HG03066 (cell line): ENCODE measurements at regions not wholly inside any gene's neighbourhood (a gene's known extent, or its start where the extent isn't known, plus 50 kb on each side); places are given as distances from the start of the nearest gene placed in this dataset.
A peak's percentile ranks its signal among the peaks of the same experiment; 100 is the strongest.

Source experiments
- ATAC-seq: cut with Tn5 transposase; IDR thresholded peaks from one replicate; pipeline ENCODE4 v1.9.1; 2021; ENCODE audit warnings: low read depth; ENCODE audit not compliant: unreplicated experiment

DNA sequence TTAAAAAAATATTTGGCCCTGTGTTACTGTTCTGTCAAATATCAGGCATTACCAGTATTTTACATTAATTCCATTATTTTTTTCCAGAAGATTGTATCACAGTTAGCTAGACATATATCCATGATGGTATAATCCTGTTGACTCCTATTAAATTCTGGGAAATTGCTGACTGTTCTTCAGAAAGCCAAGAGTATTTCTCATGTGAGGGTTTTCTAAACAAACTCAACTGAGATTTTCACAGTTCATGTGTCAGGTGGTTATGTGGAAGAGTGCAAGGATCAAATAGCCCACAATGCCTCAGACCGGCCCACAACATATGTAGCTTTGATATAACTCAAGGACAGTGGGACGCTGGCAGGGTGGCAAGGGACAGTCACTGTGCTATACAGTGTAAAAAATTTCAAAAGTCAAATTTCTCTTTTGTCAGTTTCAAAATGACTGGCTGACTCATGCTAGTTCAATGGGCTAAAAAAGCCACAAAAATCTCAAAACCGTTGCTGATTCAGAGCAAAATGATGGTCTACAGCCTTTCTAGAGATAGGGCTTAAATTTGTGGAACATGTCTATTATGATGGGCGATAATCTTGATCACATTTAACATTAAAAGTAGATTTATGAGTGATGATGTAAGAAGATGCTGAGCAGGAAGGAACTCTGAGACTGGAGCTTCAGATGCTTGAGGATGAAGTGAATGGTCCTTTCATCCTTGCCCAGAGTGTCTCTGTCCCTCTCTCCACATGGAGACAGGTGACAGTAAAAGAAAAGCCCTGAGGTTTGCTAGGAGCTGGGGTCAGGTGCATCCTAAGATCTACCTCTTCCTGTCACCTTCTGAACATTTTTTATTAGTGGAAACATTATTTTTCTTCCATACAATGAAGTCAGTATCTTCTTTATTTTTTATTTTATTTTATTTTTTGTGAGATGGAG, 175.8 kb upstream of the PIEZO2 start:
- ATAC-seq: peak; percentile 94

GRCh38 chr18:11324510-11324909, 175.1 kb upstream of the PIEZO2 start:
- ATAC-seq: no peak

- no peak for ATAC-seq
Measured at GRCh38 chr18:11323359-11323819, 174.0 kb upstream of the PIEZO2 start.

DNA sequence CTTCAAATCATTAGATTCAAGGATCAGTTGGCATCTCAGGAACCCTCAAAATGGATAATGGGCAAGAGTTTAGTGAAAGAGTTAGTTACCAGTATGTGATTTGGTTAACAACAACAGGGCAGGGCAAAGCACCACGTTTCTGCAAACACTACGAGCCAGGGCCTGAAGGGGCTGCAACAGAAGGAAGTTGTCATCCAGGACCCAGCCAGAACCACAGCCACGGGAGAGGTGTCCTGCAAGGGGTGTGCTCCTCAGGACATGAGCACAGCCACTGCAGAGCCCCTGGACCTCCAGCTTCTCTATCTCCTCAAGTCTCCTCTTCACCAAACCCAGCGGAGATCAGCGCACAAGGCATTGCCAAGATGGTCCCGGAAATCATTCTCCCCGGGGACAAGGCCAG, 173.3 kb upstream of the PIEZO2 start:
- ATAC-seq: no peak

- ATAC-seq: no peak
Measured at GRCh38 chr18:11322006-11322405, 172.6 kb upstream of the PIEZO2 start.

DNA sequence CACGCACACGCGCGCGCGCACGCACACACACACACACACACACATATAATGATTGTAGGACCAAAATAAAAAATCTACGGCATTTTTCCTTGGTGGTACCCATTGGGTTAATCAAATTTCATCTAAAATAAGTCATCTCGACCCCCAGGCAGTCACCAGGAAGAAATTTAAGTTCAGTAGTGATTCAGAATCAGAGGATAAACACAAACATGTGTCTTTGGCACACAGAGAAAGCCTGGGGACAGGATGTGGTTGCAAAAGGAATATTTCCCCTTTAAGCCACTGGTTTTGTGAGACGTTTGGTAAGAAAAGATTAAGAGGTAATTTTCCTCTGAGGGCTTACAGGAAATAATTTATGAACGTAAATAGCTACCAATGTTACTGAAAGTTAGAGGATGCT, 171.6 kb upstream of the PIEZO2 start:
- no peak for ATAC-seq

GRCh38 chr18:11316546-11316945, 167.2 kb upstream of the PIEZO2 start:
- ATAC-seq: no peak

- peak; percentile 66 for ATAC-seq
Measured at GRCh38 chr18:11310476-11311086, 161.2 kb upstream of the PIEZO2 start.

- no peak for ATAC-seq
Measured at GRCh38 chr18:11309172-11309571, 159.8 kb upstream of the PIEZO2 start.

- ATAC-seq: no peak
Measured at GRCh38 chr18:11308499-11308898, 159.1 kb upstream of the PIEZO2 start.

GRCh38 chr18:11307716-11308115, 158.3 kb upstream of the PIEZO2 start:
- ATAC-seq: no peak

DNA sequence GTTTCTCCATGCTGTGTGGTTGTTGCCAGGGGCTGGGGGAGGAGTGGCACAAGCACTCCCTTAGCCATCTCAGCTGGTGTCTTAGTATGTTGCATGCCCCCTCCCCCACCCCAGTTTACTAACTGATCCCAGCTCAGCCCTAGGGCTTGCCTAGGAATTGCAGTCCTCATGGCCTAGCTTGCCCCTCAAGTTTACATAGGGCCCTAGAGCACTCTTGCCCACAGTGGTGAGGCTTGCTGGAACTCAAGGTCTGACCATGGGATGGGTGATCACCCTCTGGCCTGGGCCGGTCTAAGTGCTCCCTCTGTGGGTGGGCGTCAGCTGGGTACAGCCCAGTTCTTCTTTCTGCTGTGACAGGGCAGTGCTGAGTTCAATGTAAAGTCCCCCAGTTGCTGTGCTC, 156.1 kb upstream of the PIEZO2 start:
- ATAC-seq: no peak

DNA sequence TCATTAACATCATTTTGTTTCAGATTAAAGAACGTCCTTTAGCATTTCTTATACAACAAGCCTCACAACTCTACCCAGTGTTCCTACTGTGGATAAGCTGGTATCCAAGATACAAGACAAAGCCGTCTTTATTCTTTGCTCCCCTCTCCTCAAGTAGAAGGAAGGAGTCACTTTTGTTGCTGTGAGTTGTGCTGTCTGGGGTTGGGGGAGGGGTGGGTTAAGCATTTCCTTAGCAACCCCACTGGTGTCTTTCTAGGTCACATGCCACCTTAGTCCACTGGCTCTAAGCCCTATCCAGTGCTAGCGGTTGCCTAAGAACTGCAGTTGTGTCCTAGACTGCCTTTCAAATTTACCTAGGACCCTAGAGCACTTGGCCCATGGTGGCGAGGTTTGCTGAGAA, 155.6 kb upstream of the PIEZO2 start:
- ATAC-seq: no peak

- ATAC-seq: no peak
Measured at GRCh38 chr18:11296946-11297345, 147.6 kb upstream of the PIEZO2 start.

DNA sequence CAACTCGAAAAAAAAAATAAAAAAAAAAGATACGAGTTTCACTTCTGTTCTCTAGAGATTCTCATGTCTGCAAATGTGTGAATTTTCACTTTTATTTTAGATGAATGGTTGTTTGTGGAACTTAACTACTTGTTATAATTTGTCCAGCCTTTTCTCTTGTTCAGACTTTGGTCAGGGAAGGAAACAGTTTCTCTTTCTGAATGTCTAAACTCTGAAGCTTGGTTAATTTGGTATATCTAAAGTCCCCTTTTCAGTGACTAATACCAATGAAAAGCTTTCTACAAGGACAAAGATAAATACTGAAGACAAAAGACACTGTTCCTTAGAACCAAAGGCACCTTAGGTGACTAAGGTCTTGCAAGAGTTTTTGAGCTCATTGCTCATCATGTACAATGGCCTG, 144.4 kb upstream of the PIEZO2 start:
- no peak for ATAC-seq

DNA sequence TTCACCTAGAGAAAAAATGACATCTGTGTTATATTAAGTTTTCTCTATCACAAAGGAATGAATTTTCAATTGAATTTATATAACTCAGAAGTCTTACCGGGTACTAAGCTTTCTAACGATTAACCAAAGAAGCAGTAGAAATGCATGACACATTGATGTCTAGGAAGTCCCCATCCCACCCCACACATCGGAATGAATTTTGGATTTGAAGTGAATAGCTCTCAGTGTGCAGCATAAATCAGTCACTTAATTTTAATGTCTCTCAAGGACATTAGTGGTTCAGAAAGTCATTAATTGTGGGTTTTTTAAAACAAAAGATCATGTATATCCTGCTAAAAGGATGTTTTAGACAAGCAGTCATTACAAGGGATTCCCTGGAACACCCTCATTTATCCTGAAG, 141.4 kb upstream of the PIEZO2 start:
- ATAC-seq: no peak

DNA sequence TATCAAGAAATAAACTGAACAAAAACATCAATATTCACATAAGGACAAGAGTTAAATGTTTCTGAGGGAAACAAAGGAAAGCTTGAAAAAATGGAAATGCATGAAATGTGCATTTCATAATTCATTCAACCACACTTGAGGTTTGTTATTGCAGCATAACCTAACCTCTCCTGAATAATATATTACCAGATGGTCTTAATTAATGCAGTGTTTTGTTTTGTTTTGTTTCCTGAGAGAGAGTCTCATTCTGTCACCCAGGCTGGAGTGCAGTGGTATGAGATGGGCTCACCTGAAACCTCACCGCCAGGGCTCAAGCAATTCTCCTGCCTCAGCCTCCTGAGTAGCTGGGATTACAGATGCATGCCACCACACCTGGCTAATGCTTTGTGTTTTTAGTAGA, 139.9 kb upstream of the PIEZO2 start:
- no peak for ATAC-seq

DNA sequence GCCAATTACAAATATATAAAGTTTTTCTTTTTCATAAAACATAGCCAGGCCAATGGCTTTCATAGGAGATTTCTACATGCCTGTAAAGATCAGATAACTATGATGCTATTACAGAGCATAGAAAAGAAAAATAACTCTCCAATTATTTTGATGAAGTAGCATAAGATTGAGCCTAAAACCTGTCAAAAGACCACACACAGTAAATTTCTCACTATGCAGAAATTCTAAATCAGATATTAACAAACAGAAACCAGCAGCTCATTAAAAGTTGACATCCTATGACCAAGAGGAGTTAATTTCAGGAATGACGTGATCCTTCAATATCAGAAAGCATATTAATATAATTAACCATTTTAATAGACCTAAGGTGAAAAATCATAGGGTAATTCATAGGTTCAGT, 139.0 kb upstream of the PIEZO2 start:
- ATAC-seq: no peak

GRCh38 chr18:11286431-11286830, 137.1 kb upstream of the PIEZO2 start:
- ATAC-seq: no peak

- ATAC-seq: no peak
Measured at GRCh38 chr18:11284811-11285210, 135.4 kb upstream of the PIEZO2 start.

DNA sequence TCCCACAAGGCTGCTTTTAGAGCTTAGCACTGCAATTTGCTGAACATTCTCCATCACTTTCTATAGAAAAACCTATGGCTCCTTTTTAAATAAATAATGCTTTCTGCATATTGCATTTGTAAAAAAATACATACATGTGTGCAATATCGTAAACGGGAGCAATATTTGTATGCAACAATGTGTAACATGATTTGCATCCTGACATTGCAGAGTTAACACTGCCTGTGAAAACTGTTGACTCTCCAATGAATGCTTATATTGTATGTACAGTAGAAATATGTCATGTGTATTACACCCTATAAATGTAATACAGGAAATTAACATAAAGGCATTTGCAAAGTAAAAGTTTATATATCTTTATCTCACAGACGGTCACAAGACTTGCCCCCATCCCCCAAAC, 135.0 kb upstream of the PIEZO2 start:
- no peak for ATAC-seq
